NCI-H526 (cell line): ENCODE measurements at regions not wholly inside any gene's neighbourhood (a gene's known extent, or its start where the extent isn't known, plus 50 kb on each side); places are given as distances from the start of the nearest gene placed in this dataset.

Experiments used
- DNase-seq, 2 experiments: peaks; one replicate each; lab custom pipeline; 2025; lab: John Stamatoyannopoulos, UW

DNA sequence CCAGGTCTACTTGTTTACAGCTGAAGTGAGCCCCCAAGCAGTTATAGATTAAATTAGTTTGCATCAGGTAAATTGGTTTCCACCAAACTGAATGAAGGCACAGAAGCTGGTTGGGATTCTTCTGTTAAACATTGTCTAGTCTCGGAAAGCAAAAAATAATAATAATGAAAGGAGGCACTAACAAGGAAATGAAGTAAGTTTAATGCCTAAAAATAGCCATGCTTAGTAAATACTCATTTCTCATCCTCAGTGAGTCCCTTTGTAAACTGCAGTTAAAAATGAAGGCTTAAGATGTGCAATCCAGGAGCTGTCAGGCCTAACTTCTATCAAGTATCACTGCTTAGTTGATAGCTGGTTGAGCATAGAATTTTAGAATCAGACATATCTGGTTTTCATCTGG is 113.5 kb downstream of the BTG1 start:
- no peak for DNase-seq

DNA sequence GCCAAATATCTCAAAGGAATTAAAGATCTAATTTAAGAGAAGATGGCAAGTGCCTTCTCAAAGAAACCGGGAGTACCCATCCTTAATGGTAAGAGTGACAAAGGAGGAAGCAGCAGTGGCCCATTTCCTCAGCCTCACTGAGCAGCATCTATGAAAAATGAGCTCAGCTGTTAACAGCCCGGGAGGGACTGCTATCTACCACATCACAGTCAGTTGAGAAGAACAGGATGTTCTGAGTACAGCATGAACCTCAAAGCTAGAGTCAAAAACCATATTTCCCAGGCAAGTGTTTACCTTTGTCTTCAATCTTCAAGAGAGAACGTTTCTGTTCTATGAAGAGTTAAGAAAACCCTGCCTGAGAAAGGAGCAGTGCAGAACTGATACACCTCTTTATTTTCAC is 115.0 kb downstream of the BTG1 start:
- no peak for DNase-seq

DNA sequence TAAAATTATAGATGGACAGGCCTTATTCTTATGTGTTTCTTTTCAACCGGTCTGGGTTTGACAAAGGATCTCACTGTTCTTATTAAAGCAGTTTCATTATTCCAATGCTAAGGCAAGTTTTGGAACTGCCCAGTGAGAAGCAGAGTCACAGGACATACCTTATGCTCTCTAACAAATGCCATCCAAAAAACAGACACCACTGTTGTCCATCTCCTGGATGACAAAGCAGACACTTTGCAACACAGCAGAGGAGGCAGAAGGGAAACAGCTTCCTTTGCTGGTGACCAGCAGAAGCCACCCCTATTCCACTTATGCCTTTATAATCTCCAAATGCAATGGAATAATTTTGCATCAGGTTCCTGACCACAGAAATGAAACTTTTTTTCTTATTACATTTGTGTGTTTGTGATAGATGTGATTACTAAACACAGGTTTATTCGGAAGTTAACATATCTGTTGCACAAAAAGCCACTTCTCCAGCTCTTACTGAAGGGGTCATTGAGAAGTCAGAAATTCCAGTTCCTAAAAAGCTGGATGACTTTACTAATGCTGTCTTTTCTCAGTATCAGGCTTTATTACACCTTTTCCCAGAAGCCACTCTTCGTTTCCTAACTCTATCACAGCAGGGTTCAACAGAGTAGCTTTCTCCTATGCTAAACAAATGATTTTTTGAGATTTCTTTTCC is 115.6 kb downstream of the BTG1 start:
- no peak for DNase-seq

DNA sequence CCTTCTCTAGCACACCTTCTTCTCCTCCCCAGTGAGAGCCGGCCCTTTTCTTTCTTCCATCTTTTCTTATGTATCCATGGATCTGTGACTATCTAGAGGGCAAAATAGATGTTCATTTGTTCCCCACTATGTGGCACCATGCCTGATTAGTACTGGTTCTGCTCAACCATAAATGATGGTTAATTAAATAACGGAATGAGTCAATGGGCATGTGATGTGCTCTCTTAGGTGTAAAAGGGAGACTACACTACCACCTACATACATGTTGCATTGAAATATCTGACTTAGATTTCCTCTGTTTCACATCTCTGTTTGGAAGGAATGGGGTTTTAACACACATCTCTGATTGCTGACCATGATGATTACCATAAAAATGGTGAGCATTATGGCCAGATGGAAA is 116.5 kb downstream of the BTG1 start:
- no peak for DNase-seq

DNA sequence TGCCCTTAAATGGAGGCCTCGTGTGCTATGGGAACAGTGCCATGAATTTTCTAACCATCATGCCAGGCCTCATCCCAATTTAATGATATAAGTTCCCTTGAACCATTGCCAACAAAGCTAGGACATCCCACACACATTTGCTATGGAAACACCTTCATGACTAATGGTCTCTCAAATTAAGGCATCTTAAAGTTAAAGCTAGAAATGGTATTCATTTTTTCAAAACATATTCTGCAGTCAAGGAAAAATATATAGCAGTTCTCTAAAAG is 117.3 kb downstream of the BTG1 start:
- DNase-seq = no peak

DNA sequence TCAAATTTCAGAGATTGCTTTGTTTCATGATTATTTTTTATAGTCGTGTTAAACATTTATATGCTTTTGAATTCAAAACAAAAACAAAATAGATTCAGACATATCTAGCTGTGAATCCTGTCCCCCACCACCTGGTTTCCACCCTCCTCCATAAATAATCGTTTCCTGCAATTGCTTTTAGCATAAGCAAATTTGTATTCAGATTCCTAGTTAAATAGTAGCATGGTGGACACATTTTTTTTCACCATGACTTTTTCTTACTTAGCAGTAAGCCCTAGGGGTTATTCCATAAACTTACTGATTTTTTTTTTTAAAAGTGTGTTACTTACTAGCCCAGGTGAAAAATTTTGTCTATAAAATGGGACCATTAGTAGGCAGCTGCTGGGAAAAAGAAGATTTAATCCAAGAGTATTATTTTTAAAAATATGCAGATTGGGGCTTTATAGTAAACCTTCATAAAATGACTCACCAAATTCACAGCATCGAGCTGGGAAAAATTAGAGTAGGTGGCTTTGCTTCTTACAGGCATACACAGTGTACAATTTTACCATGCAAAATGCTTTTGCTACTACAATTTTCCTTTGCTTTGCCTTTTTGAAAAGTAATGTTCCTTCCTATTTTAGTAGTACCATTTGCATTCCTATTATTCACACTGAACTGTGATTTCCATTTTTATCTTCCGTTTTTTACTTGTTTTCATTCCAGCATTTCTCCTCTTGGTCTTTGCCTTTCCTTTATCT is 117.8 kb downstream of the BTG1 start:
- peak; percentile 29 to 74 for DNase-seq

DNA sequence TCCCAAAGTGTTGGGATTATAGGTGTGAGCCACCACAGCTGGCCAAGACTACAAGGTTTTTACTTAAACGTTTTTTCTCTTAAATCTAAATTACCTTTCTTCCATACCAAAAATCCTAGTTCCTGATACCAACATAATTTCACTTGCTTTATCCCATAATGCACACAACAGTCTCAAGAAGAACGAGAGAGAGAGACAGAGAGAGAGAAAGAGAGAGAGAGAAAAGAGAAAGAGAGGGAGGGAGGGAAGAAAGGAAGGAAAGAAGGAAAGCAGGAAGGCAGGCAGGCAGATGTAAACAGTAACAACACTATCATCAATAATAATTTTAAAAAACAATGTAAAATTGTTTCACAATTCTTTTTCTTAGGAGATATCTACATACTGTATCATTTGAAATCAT is 118.4 kb downstream of the BTG1 start:
- DNase-seq = no peak

DNA sequence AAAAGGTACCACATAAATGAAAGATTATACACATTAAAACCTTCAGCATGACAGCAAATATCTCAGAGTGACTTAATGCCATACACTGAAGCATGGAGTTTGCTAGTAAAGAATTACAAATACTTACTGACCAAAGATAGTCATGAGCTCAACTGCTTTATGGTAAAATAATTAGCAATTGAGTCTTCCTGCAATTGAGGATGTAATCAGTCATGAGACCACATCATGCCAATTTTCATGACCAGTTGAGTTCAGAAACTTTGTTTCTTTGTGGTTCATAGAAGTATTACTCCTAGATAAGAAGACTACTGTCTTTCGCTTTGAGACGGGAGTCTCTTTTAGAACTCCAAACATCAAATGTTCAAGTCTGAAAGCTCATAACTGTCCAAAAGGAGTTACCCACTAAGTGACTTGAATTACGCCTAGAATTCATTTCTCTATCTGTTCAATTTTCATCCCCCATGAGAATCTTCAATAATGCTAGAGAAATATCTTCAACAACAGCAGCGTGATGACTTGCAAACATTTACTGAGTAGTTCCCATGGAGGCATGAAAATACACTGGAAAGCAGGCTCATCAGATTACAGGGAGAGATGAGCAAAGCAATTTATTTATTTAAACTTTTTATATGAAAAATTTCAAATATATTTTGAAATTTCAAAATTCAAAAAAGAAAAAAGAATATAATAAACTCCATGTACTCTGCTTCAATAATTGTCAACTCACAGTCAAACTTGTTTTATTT is 120.0 kb downstream of the BTG1 start:
- no peak for DNase-seq

DNA sequence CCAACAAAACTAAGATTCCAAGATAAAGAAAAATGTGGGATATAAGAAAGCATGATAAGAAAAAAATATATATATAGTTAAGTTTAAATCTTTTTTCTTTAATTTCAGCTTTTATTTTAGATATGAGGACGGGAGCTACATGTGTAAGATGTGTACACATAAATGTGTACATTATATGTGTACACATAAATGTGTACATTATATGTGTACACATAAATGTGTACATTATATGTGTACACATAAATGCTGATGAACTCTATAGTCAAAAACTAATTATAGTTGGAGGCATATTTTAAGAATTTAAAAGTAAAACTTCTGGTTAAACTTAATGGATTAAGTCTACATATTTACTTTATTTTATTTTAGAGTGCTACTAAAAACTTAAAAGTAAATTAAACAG is 123.6 kb downstream of the BTG1 start:
- DNase-seq = no peak

DNA sequence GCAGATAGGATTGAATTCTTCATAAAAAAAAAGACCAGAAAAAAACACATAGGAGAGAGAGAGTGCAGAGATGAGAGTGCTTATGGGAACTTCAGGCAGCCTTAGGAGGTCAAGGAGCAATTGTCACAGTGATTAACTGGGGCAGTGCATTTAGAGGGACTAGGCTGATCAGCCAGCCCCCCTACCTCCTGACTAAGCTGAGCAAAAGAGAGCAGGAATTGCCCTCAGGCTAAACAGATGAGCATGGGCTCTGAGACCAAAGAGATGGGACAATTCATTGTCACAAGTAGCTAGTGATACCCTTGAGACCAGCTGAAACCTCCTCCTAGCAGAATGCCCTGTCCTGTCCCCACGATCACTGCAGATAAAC is 124.0 kb downstream of the BTG1 start:
- DNase-seq = peak; percentile 51 to 77

DNA sequence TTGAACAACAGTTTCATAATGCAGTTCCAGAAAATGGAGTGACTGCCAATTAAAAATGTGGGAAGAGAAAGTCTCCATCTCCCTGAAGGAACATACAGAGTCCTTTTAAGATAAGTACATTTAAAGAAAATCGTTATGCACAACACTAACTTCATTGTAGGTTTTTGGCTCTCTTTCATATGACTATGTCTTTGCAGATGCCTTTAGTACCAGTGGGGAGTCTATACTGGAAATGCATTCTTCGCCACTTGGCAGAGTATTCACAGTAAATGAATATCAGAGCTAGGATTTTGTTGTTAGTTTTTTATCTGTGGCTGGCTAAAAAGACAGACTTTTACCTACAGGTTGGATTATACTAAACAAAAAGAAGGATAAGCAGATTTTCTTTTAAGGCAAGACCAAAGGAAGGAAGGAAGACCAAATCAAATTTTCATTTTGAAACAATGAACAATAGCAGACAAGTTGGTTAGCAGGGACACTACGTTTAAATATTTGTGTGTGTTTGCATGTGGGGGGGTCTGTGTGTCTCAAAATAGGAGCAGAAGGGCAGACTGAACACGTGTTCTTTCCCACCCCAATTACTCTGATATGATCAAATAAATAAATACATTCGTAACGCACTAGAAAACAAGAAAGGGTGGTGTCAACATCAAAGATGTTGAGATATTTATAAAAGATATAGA is 124.5 kb downstream of the BTG1 start:
- peak; percentile 56 to 72 for DNase-seq

DNA sequence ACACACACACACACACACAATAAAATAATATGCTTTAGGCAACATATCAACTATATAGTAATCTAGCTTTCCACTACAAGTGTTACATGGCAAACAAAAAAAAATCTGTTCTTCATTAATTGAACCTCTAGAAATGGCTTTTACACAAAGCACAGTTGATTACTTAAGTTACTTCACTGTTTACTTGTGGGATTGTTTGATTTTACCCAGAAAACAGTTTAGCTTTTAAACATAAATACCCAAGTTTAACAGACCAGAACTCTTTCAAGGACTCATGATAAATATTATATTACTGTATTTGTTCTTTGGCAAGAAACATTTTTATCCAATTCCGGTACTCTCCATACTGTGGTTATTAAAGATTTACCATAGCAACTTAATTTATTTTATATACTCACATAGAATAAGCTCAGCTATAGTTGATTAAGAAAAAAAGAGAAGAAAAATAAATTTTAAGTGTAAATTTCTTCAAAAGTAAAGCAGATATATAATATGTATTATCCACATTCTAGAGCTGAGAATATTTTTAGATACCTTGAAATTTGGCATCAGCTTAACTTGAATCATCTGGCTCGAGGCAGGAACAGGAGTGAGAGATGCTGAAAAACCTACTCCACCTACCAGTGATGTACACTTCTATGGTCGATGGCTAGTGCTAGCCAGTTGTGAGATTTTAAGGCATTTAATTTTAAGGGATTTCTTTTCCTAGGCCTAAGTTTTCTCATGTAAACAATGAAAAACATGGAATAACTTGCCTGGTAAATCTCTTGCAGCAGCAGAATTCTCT is 126.0 kb downstream of the BTG1 start:
- no peak for DNase-seq

DNA sequence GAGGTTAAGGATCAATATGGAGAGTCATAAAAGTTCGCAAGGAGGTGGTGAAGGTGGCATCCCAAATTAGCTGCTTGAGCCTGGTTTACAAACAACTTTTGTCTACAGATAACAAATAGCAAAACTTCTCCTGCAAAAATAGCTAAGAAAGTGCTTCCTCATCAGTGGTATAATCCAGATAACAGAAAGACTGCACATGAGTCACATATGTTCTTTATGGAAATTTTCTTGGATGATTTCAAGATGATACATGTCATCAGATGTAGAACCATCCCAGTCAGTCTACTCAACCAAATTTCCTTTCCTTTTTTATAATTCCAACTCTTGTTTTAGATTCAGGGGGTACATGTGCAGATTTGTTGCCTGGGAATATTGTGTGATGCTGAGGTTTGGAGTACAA is 133.0 kb downstream of the BTG1 start:
- no peak for DNase-seq

DNA sequence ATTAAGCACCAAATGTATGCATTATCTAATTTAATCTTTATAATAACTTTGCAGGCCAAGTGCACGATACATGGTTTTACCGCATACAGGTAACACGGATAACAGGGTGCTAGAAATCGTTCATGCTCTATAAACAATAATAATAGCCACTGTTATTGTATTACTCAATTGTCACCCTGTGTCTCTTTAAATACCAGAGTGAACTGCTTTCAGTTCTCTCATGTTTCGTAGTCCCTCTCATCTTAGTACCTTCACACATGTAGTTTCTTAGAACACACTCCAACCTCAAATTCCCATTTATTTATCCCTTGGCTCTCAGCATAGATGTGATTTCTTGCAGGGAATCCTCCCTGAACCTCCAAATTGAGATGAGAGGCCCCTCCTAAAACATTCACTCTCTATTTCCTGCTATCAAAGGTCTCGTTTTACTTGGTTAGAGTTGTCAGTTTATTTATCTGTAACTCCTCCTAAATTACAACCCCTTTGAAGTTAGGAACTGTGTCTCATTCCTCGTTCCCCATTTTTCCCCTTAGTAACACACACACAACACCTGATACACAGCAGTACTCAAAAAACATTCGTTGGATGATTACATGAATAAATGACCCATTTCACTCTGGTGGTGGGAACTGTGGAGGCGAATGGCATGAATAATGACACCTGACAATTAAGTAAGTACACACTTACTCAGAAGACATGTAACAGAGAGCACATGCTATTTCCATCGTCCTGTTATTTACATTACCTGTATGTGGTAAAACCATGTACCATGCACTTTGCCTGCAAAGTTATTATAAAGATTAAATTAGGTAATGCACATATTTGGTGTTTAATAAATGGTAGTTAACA is 134.6 kb downstream of the BTG1 start:
- no peak for DNase-seq

DNA sequence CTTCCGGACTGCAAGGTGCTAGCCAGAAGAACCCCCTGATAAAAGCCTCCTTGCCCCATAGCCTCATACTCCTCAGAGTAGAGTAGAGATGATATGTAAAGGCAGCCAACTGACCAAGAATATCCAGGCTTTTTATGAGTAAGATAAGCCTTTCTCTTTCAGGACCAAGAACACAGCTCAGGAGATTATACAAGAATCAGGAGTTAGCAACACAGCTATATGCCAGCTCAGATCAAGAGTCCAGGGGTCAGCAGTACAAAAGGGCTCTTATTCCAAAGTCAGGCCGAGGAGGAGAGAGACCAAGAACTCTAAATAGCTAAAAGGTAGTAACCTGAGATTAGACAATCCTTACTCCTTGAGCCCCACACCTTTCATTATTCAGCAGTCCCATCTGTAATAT is 135.3 kb downstream of the BTG1 start:
- no peak for DNase-seq

DNA sequence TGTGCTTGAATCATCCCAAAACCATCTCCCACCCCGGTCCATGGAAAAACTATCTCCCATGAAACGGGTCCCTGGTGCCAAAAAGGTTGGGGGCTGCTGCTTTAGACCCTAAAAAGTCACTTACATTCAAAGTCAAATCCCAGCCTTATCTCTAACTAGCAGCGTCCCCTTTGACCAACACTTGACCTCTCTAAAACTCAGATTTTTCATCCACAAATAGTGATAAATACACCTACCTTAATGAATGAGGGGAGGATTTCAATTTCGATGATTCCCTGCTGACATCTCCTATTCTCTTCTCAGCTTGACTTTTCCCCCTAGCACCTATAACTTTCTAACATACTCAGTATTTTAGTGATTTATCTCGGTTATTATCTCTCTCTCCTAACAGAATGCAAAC is 137.3 kb downstream of the BTG1 start:
- DNase-seq = no peak

DNA sequence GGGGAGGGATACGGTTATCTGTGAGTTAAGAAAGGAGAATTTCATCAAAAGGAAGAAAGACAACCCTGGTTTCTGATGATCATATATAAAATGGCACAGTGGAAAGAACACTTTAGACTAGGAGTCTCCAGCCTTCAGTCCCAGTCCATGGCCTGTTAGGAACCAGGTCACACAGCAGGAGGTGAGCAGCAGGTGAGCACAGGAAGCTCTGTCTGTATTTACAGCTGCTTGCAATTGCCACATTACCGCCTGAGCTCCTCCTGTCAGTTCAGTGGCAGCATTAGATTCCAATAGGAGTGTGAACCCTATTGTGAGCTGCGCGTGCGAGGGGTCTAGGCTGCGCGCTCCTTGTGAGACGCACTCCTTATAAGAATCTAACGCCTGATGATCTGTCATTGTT is 137.9 kb downstream of the BTG1 start:
- no peak for DNase-seq

DNA sequence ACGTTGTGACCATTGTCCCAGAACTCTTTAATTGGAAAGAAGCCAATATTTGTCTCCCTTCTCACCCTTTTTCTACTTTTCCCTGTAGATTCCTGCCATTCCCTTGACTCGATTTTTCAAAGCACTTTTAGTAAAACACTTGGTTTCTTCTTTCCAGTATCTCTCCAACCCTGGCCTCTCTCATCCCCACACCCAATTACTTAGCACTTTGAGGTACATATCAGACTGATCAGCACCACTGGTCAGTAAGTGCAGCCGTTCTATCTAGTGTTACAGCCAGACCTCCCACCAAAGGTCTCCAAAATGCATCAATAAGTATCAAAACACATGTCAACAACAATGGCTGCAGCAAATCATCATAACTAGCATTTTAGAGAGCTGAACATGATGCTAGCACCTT is 141.9 kb downstream of the BTG1 start:
- no peak for DNase-seq

DNA sequence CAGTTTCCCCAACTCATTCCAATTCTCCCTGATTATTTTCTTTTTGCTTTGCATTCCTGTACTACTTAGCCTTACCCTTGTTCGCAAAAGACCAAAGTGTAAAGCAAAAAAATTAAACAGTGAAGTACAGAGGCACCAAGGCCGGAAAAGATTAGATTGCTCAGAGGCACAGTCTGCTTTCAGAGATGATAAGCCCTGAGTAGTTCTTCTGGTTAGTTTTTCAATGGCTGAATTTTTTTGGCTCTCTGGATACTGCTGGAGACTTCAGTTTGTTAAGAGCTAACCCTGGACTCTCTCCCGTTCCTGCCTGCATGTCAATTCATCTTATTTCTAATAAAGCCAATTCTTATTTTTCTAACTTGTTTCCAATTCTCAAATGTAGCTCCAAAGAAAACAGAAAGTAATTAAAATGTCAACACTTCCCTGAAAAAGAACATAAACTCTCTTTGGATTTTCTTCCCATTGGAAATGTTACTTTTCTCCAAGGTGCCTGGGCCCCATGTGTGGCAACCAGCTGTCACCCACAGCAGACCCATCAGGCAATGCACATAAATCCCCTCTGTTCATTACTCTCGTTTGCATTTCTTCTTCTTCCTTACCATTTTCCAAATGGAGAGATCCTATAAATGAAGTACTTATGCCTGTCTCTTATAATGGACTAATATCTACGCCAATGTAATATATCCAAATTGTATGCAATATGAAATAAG is 142.8 kb downstream of the BTG1 start:
- DNase-seq = no peak

DNA sequence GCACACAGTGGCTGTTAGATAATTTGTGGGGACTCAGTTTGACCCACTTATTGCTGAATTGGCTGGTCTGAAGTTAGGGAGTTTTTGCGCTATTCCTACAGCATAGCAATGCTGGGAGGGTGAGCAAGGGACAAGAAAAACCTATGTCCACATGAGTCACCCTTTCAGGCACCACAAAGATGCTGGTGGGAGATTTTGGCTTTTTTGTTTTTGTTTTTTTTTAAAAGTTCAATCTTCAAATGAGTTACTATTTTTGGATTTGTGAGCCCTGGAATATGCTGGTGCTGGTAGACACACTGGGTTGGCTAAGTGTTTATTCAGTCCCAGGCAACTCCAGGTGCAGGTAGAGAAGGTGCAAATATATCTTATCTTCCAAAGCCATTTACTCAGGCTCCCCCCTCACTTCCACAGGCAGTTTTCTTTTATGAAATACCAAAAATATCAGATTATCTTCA is 143.4 kb downstream of the BTG1 start:
- DNase-seq = no peak
